Effector memory CD4-positive, alpha-beta T cell (primary cell): ENCODE measurements at regions not wholly inside any gene's neighbourhood (a gene's known extent, or its start where the extent isn't known, plus 50 kb on each side); places are given as distances from the start of the nearest gene placed in this dataset.
"Not testable (repeated sequence)": the region's sequence is repeated elsewhere in the genome, so short reads cannot be mapped to it uniquely, and the experiment has no call there.

ENCODE experiments used
- DNase-seq, 3 donors: peaks; one replicate each; pipeline ENCODE4 v3.0.0-alpha.2; 2020
- H3K27ac ChIP-seq: 2 replicates; pipeline ENCODE4 v1.7.0; 2013; ENCODE audit warnings: mild to moderate bottlenecking, low read length, moderate library complexity; ENCODE audit not compliant: insufficient read depth, poor library complexity, severe bottlenecking
- H3K27me3 ChIP-seq: replicated peaks from 2 replicates; pipeline ENCODE4 v1.7.0; 2013; ENCODE audit warnings: mild to moderate bottlenecking, low read length; ENCODE audit not compliant: insufficient read depth, control insufficient read depth, poor library complexity, severe bottlenecking
- H3K36me3 ChIP-seq: 2 replicates; pipeline ENCODE4 v1.7.0; 2013; ENCODE audit warnings: mild to moderate bottlenecking, low read length, moderate library complexity; ENCODE audit not compliant: control insufficient read depth, insufficient read depth
- H3K4me1 ChIP-seq: 2 replicates; pipeline ENCODE4 v1.7.0; 2013; ENCODE audit warnings: low read length, mild to moderate bottlenecking; ENCODE audit not compliant: control insufficient read depth, insufficient read depth, poor library complexity, severe bottlenecking
- H3K4me3 ChIP-seq: 2 replicates; pipeline ENCODE4 v1.7.0; 2013; ENCODE audit warnings: low read length, low read depth, mild to moderate bottlenecking; ENCODE audit not compliant: insufficient read depth, poor library complexity, severe bottlenecking
- H3K9me3 ChIP-seq: 2 replicates; pipeline ENCODE4 v1.7.0; 2013; ENCODE audit warnings: mild to moderate bottlenecking, low read length, moderate library complexity; ENCODE audit not compliant: control insufficient read depth

DNA sequence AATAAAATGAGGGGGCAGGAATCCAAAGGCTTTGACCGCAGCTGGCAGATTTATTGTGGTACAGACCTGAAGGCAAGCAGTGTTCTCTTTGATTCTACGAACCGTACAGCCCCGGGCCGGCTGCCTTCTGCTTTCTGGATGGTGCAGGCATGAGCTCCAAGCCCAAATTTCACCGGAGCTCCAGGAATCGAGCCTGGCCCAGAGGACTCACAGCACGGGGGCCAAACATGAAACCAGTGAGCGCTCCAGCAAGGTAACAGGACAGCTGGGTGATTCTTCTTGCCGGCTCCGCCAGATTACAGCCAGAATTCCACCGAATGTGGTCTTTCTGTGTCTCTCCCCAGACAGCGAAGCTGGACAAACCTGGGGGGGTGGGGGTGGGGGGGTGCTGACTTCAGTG is 208.1 kb downstream of the SHOX start:
- H3K27ac ChIP-seq, H3K36me3 ChIP-seq, H3K27me3 ChIP-seq, H3K4me3 ChIP-seq, H3K9me3 ChIP-seq, H3K4me1 ChIP-seq, DNase-seq: not testable (repeated sequence)

DNA sequence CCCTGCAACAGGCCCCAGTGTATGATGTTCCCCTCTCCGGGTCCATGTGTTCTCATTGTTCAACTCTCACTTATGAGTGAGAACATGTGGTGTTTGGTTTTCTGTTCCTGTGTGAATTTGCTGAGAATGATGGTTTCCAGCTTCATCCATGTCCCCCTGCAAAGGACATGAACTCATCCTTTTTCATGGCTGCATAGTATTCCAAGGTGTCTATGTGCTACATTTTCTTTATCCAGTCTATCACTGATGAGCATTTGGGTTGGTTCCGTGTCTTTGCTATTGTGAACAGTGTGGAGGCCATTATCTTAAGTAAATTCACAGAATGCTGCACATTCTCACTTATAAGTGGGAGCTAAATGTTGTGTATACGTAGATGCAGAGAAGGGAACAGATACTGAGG is 205.3 kb downstream of the SHOX start:
- H3K4me3 ChIP-seq, H3K4me1 ChIP-seq, H3K9me3 ChIP-seq, H3K27me3 ChIP-seq, H3K27ac ChIP-seq, H3K36me3 ChIP-seq, DNase-seq: not testable (repeated sequence)

DNA sequence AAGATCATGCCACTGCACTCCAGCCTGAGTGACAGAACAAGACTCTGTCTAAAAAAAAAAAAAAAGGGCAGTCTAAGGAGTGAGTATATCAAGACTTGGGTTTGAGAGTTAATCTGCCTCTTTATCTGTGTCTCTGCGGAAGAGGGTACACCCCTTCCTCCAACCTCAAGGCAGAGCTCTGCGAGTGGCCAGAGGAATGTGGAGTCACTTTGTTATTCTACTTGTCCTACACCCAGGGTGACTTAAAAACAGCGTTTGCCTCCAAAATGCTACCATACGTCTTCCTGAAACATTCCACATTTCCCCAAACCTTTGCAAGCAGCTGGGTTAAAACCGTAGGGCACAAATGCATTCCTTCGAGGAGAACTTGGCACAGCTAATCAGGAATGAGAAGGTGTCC is 199.9 kb downstream of the SHOX start:
- H3K4me1 ChIP-seq: no peaks in the 10 kb centered on the region
- no peak overlapping the region for H3K4me3 ChIP-seq
- no peaks in the 10 kb centered on the region for H3K27me3 ChIP-seq
- no peak for DNase-seq
- H3K27ac ChIP-seq: no peak overlapping the region
- no peaks in the 10 kb centered on the region for H3K36me3 ChIP-seq
- no peaks in the 10 kb centered on the region for H3K9me3 ChIP-seq

DNA sequence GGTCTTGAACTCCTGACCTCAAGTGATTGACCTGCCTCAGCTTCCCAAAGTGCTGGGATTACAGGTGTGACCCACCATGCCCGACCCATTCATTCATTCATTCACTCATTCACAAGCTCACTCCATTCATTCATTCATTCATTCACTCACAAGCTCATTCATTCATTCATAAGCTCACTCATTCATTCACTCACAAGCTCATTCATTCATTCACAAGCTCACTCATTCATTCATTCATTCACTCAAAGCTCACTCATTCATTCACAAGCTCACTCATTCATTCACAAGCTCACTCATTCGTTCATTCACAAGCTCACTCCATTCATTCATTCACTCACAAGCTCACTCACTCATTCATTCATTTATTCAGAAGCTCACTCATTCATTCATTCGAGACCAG is 198.6 kb downstream of the SHOX start:
- DNase-seq: no peak

DNA sequence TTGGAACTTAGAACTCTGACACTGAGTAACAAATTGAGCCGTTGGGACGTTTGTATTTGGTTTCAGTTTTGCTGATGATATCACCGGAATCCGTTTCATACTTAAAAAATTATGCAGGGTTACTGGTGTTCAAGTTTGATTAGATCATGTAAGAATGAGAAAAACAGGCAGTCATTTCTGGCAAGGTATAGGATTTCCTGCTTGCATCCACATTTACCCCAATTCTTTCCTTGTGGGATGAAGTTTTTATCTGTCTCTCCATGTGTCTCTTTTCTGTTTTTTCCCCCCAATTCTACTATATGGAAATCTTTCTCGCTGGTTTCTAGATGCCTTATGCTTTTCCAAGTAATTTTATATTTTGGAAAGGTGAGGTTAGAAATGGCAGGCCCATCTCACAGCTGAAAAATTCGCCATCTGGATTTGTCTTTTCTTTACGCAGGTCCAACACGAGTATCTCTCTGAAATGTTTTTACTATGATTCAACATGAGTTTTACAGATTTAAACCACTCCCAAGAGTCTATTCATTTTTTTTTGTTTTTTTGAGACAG is 197.9 kb downstream of the SHOX start:
- H3K36me3 ChIP-seq: no peaks in the 10 kb centered on the region
- no peak overlapping the region for H3K27ac ChIP-seq
- H3K27me3 ChIP-seq: no peaks in the 10 kb centered on the region
- no peak for DNase-seq
- H3K9me3 ChIP-seq: no peaks in the 10 kb centered on the region
- H3K4me3 ChIP-seq: no peak overlapping the region
- H3K4me1 ChIP-seq: no peaks in the 10 kb centered on the region

More for the DNA sequence above, 198.6 kb downstream of the SHOX start:
- no peak overlapping the region for H3K27ac ChIP-seq
- H3K27me3 ChIP-seq: no peaks in the 10 kb centered on the region
- no peaks in the 10 kb centered on the region for H3K36me3 ChIP-seq
- no peak overlapping the region for H3K4me3 ChIP-seq
- no peaks in the 10 kb centered on the region for H3K4me1 ChIP-seq
- H3K9me3 ChIP-seq: no peaks in the 10 kb centered on the region

DNA sequence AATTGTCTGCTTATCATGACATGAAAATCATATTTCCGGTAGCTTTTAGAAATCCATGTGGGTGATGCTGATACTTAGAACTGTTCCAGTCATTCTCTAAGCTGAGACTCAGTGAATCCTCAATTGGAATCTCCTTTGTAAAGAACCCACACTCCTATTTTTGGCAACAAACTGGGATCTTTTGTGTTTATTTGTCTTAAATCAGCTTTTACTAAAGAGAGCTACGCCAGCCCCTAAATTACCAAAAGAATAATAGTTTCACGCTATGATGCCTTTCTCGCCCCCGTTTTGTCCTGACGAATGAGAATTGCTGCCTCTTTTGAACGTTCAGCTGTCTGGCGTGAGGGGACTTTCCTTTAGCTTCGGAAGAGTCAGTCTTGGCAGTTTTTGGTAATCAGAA is 195.9 kb downstream of the SHOX start:
- Histone ChIP-seq H3K27ac (no peak overlapping the region), H3K9me3 (no peaks in the 10 kb centered on the region), H3K27me3 (no peaks in the 10 kb centered on the region), H3K36me3 (no peaks in the 10 kb centered on the region), H3K4me3 (no peak overlapping the region), H3K4me1 (no peaks in the 10 kb centered on the region)
- DNase-seq: no peak

DNA sequence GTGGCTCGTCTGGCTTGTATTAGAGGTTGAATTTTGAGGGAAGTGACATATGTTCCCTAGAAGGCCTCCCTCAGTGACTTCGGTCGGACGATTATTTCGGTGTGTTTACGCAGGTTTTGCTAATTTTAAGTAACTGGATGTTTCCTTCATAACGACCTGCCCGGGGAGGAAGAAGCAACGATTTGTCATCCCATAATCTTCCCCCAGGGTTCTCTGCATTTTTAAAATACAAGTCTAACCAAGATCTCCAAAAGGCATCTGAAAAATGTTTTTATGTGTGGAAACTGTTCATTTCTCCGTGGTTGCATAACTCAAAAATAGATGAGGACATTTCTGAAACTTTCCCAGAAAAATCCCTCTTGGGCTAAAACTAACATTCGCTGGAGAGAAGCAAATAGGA is 195.4 kb downstream of the SHOX start:
- H3K4me3 ChIP-seq: no peak overlapping the region
- H3K27ac ChIP-seq: no peak overlapping the region
- H3K4me1 ChIP-seq: no peaks in the 10 kb centered on the region
- no peak for DNase-seq
- H3K9me3 ChIP-seq: no peaks in the 10 kb centered on the region
- no peaks in the 10 kb centered on the region for H3K36me3 ChIP-seq
- no peaks in the 10 kb centered on the region for H3K27me3 ChIP-seq

DNA sequence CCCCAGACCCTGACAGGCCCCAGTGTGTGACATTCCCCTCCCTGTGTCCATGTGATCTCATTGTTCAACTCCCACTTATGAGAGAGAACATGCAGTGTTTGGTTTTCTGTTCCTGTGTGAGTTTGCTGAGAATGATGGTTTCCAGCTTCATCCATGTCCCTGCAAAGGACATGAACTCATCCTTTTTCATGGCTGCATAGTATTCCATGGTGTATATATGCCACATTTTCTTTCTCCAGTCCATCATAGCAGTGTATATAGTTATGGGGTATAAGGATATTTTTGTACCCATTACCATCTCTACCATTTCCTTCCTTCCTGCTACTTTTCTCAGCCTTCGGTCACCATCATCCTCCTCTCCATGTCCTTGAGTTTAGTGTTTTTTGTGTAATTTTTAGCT is 192.5 kb downstream of the SHOX start:
- not testable (repeated sequence) for DNase-seq, H3K9me3 ChIP-seq, H3K4me1 ChIP-seq, H3K4me3 ChIP-seq, H3K36me3 ChIP-seq, H3K27ac ChIP-seq, H3K27me3 ChIP-seq

DNA sequence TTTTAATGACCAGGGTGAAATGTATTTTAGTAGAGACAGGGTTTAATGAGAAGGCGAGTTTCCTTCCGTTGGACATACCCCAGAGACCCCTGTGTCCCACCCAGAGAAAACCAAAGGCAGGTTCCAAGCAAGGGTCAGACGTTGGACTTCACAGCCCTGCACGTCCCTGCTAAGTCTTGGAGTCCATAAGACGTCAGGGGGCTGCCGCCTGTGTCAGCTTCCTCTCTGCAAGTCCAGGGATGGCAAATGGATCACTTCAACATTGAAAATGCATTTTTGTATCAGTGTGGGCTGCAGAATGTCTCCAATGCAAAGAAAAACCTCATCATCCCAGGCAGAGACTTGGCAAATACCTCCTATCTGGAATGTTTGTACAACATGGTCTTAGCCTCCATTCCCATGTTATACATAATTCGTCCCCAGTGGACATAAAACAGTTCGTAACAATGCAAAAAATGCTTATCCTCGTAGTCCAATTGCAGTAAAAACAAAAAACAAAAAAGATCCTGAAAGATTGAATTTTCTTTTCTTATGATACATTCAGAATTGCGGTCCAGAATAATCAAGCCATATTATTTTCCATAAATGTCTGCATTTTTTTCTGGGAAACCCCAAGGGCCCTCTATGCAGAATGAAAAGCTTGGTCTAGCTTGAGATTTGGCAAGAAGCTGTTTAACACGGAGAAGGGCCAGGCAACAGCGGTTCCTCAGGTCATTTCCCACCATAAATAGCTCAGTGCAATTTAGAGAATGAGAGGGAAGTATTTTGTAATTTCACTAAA is 190.9 kb downstream of the SHOX start:
- Histone ChIP-seq H3K4me1 (no peaks in the 10 kb centered on the region), H3K27ac (no peak overlapping the region), H3K9me3 (no peaks in the 10 kb centered on the region), H3K36me3 (no peaks in the 10 kb centered on the region), H3K27me3 (no peaks in the 10 kb centered on the region), H3K4me3 (no peak overlapping the region)
- no peak for DNase-seq

DNA sequence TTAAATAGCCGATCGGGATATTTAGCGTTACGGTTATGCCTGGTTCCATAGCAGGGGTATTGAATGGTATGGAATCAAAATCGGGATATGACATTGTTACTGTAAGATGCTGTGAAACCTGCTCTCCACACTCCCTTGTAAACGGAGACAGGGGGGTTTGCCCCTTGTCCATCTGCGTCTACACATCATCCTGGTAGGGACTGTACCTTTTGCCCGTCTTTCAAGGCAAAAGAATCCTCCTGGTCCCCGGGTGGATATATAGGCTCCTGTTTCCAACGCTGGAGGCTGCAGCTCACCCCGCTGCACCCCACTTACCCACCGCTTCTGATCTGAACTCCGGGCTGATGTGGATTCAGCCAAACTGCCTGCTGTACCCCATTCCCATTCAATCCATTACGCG is 189.1 kb downstream of the SHOX start:
- Histone ChIP-seq H3K36me3 (no peaks in the 10 kb centered on the region), H3K9me3 (peaks cover 3% of the 10 kb centered on the region), H3K4me3 (no peak overlapping the region), H3K4me1 (no peaks in the 10 kb centered on the region), H3K27ac (no peak overlapping the region), H3K27me3 (no peaks in the 10 kb centered on the region)
- no peak for DNase-seq
